SK-N-MC (cell line): ENCODE measurements at regions not wholly inside any gene's neighbourhood (a gene's known extent, or its start where the extent isn't known, plus 50 kb on each side); places are given as distances from the start of the nearest gene placed in this dataset.

Experiments used
- EZH2 ChIP-seq: fragments of 200-600 bp; sonication (generic); IDR thresholded peaks from one replicate; pipeline ENCODE4 v1.6.1; 2017; ENCODE audit warnings: antibody characterized with exemption
- POLR2AphosphoS5 ChIP-seq: IDR thresholded peaks from 2 replicates; pipeline ENCODE4 v1.6.1; 2012; ENCODE audit warnings: mild to moderate bottlenecking, low read depth, low read length, borderline replicate concordance

GRCh38 chr1:84749427-84749826 is 59.2 kb upstream of the SSX2IP start:
- no peak for TF ChIP-seq POLR2AphosphoS5
- no peak for TF ChIP-seq EZH2
